Effector memory CD4-positive, alpha-beta T cell (primary cell): ENCODE measurements at regions not wholly inside any gene's neighbourhood (a gene's known extent, or its start where the extent isn't known, plus 50 kb on each side); places are given as distances from the start of the nearest gene placed in this dataset.

ENCODE experiments used
- DNase-seq, 3 donors: peaks; one replicate each; pipeline ENCODE4 v3.0.0-alpha.2; 2020
- H3K27ac ChIP-seq: 2 replicates; pipeline ENCODE4 v1.7.0; 2013; ENCODE audit warnings: mild to moderate bottlenecking, low read length, moderate library complexity; ENCODE audit not compliant: insufficient read depth, poor library complexity, severe bottlenecking
- H3K27me3 ChIP-seq: replicated peaks from 2 replicates; pipeline ENCODE4 v1.7.0; 2013; ENCODE audit warnings: mild to moderate bottlenecking, low read length; ENCODE audit not compliant: insufficient read depth, control insufficient read depth, poor library complexity, severe bottlenecking
- H3K36me3 ChIP-seq: 2 replicates; pipeline ENCODE4 v1.7.0; 2013; ENCODE audit warnings: mild to moderate bottlenecking, low read length, moderate library complexity; ENCODE audit not compliant: control insufficient read depth, insufficient read depth
- H3K4me1 ChIP-seq: 2 replicates; pipeline ENCODE4 v1.7.0; 2013; ENCODE audit warnings: low read length, mild to moderate bottlenecking; ENCODE audit not compliant: control insufficient read depth, insufficient read depth, poor library complexity, severe bottlenecking
- H3K4me3 ChIP-seq: 2 replicates; pipeline ENCODE4 v1.7.0; 2013; ENCODE audit warnings: low read length, low read depth, mild to moderate bottlenecking; ENCODE audit not compliant: insufficient read depth, poor library complexity, severe bottlenecking
- H3K9me3 ChIP-seq: 2 replicates; pipeline ENCODE4 v1.7.0; 2013; ENCODE audit warnings: mild to moderate bottlenecking, low read length, moderate library complexity; ENCODE audit not compliant: control insufficient read depth

- Histone ChIP-seq H3K36me3 (no peaks in the 10 kb centered on the region), H3K27me3 (no peaks in the 10 kb centered on the region), H3K4me1 (no peaks in the 10 kb centered on the region), H3K4me3 (no peak overlapping the region), H3K27ac (no peak overlapping the region), H3K9me3 (no peaks in the 10 kb centered on the region)
- DNase-seq: no peak
Observed at GRCh38 chr5:52656569-52657246, 131.0 kb upstream of the ITGA1 start.

- Histone ChIP-seq H3K4me1 (no peaks in the 10 kb centered on the region), H3K9me3 (no peaks in the 10 kb centered on the region), H3K36me3 (no peaks in the 10 kb centered on the region), H3K27me3 (no peaks in the 10 kb centered on the region), H3K4me3 (no peak overlapping the region), H3K27ac (no peak overlapping the region)
- DNase-seq: no peak
Observed at GRCh38 chr5:52657247-52657645, 130.5 kb upstream of the ITGA1 start.

GRCh38 chr5:52658246-52658645 lies 129.5 kb upstream of the ITGA1 start:
- Histone ChIP-seq H3K9me3 (no peaks in the 10 kb centered on the region), H3K27ac (no peak overlapping the region), H3K4me1 (no peaks in the 10 kb centered on the region), H3K27me3 (no peaks in the 10 kb centered on the region), H3K4me3 (no peak overlapping the region), H3K36me3 (no peaks in the 10 kb centered on the region)
- DNase-seq: no peak

- H3K9me3 ChIP-seq: no peaks in the 10 kb centered on the region
- H3K36me3 ChIP-seq: no peaks in the 10 kb centered on the region
- no peak for DNase-seq
- no peaks in the 10 kb centered on the region for H3K4me1 ChIP-seq
- H3K27me3 ChIP-seq: no peaks in the 10 kb centered on the region
- no peak overlapping the region for H3K4me3 ChIP-seq
- H3K27ac ChIP-seq: no peak overlapping the region
Observed at GRCh38 chr5:52660621-52661020, 127.1 kb upstream of the ITGA1 start.

- no peak overlapping the region for H3K4me3 ChIP-seq
- no peaks in the 10 kb centered on the region for H3K9me3 ChIP-seq
- DNase-seq: no peak
- H3K4me1 ChIP-seq: no peaks in the 10 kb centered on the region
- no peak overlapping the region for H3K27ac ChIP-seq
- no peaks in the 10 kb centered on the region for H3K27me3 ChIP-seq
- H3K36me3 ChIP-seq: no peaks in the 10 kb centered on the region
Observed at GRCh38 chr5:52661903-52662595, 125.7 kb upstream of the ITGA1 start.

- Histone ChIP-seq H3K27ac (no peak overlapping the region), H3K4me3 (no peak overlapping the region), H3K9me3 (no peaks in the 10 kb centered on the region), H3K27me3 (no peaks in the 10 kb centered on the region), H3K36me3 (no peaks in the 10 kb centered on the region), H3K4me1 (no peaks in the 10 kb centered on the region)
- no peak for DNase-seq
Observed at GRCh38 chr5:52665559-52665958, 122.2 kb upstream of the ITGA1 start.

GRCh38 chr5:52668139-52668538 lies 119.6 kb upstream of the ITGA1 start:
- Histone ChIP-seq H3K27me3 (no peaks in the 10 kb centered on the region), H3K9me3 (no peaks in the 10 kb centered on the region), H3K36me3 (no peaks in the 10 kb centered on the region), H3K4me3 (no peak overlapping the region), H3K4me1 (no peaks in the 10 kb centered on the region), H3K27ac (no peak overlapping the region)
- no peak for DNase-seq

GRCh38 chr5:52668544-52669185 lies 119.1 kb upstream of the ITGA1 start:
- DNase-seq: no peak
- no peaks in the 10 kb centered on the region for H3K27me3 ChIP-seq
- H3K4me1 ChIP-seq: no peaks in the 10 kb centered on the region
- no peak overlapping the region for H3K27ac ChIP-seq
- no peak overlapping the region for H3K4me3 ChIP-seq
- no peaks in the 10 kb centered on the region for H3K36me3 ChIP-seq
- no peaks in the 10 kb centered on the region for H3K9me3 ChIP-seq

- no peak overlapping the region for H3K27ac ChIP-seq
- H3K4me1 ChIP-seq: no peaks in the 10 kb centered on the region
- no peaks in the 10 kb centered on the region for H3K27me3 ChIP-seq
- no peak overlapping the region for H3K4me3 ChIP-seq
- no peak for DNase-seq
- H3K9me3 ChIP-seq: no peaks in the 10 kb centered on the region
- H3K36me3 ChIP-seq: no peaks in the 10 kb centered on the region
Observed at GRCh38 chr5:52672459-52672858, 115.3 kb upstream of the ITGA1 start.

- H3K36me3 ChIP-seq: no peaks in the 10 kb centered on the region
- no peaks in the 10 kb centered on the region for H3K27me3 ChIP-seq
- H3K27ac ChIP-seq: no peak overlapping the region
- H3K4me3 ChIP-seq: no peak overlapping the region
- no peaks in the 10 kb centered on the region for H3K4me1 ChIP-seq
- DNase-seq: no peak
- H3K9me3 ChIP-seq: no peaks in the 10 kb centered on the region
Observed at GRCh38 chr5:52673495-52673894, 114.2 kb upstream of the ITGA1 start.
